Right renal cortex interstitium (tissue), 3 donors: ENCODE measurements at regions not wholly inside any gene's neighbourhood (a gene's known extent, or its start where the extent isn't known, plus 50 kb on each side); places are given as distances from the start of the nearest gene placed in this dataset.

Experiments used
- DNase-seq, 3 donors: peaks; one replicate each; pipeline ENCODE4 v3.0.0-alpha.2; 2013; ENCODE audit warnings: low read depth in 3 of 3, low spot score in 2 of 3

DNA sequence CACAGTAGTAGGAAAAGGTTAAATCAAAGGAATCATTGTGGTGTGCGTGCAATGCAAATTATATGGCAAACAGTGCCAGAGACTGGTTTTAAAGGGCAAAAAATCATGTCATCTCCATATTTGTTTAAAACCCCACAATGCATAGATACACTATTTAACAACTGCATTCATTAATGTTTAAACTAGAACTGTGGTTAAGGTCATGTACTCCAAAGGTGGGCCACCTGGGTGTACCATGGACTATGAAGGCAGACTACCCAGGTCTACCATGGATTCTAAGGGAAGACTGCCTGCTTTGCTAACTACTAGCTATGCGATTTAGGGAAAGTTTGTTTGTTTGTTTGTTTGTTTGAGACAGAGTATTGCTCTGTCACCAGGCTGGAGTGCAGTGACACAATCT lies 356.3 kb downstream of the ZEB2 start:
- no peak for DNase-seq

DNA sequence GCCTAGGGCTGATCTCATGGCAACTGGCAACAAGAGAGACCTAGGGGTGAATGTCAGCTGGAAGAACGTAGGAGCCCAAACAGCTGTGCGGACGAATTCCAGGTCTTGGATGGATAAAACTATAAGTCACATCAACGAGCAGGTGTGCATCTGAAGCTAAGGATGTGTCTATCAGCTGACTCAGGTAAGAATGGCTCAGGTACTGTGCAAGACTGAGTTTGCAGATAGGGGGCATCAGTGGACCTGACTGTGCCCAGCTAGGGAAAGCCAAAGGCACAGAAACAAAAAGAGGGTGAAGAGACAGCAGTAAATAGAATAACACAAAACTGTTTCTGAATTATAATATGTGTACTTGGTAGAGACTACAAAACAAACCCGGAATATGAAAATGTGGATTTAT lies 357.3 kb downstream of the ZEB2 start:
- no peak for DNase-seq

DNA sequence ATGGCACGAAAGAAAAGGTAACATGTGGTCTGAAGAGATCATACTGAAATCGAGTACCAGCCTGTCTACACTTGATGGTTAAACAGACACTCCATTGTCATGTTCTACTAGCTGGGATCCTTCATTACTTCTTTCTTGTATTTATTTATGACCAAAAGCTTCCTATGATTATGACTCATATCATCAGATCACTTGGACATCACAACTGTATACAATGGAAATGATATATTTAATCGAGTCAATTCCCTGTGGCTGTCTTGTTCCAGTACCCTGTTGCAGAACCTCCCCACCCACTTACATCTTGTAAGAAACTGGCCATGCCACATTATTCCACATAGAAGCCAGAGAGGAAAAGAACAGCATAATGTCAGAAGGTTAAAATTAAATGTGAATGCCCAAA lies 358.9 kb downstream of the ZEB2 start:
- DNase-seq = no peak

DNA sequence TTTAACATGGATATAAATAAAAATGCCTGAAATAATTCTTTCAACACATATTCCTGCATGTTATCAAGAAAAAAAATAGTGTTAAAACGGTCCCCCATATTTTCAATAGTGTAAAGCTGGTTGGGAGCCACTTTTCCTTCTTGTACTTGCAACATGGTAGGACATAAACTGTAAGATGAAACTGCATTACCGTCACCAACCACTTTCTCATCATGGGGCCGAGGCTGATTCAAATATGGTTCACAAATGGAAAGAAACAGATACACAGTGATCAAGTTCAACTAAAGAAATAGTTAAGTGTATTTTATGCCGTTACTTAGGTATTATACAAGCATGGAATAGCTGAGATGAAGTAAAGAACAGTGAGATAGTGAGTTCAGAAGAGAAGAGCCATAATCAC lies 360.7 kb downstream of the ZEB2 start:
- no peak for DNase-seq

DNA sequence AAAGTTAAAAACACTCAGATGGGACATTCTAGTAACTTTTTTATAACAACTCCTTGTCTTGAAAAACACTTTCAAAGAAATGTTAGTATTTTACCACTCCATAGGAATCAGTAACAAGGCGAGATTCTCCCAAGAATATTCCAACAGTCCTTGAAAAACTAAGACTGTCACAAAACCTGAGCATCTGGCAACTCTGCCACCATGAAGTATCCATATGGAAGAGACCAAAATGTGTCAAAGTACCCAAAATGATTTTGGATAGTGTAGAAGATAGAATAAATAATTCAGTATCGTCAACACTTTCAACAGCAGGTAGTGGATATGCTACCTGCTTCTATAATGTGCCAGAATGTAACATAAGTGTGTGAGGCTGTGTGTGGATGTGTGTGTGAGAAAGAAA lies 361.8 kb downstream of the ZEB2 start:
- no peak for DNase-seq

DNA sequence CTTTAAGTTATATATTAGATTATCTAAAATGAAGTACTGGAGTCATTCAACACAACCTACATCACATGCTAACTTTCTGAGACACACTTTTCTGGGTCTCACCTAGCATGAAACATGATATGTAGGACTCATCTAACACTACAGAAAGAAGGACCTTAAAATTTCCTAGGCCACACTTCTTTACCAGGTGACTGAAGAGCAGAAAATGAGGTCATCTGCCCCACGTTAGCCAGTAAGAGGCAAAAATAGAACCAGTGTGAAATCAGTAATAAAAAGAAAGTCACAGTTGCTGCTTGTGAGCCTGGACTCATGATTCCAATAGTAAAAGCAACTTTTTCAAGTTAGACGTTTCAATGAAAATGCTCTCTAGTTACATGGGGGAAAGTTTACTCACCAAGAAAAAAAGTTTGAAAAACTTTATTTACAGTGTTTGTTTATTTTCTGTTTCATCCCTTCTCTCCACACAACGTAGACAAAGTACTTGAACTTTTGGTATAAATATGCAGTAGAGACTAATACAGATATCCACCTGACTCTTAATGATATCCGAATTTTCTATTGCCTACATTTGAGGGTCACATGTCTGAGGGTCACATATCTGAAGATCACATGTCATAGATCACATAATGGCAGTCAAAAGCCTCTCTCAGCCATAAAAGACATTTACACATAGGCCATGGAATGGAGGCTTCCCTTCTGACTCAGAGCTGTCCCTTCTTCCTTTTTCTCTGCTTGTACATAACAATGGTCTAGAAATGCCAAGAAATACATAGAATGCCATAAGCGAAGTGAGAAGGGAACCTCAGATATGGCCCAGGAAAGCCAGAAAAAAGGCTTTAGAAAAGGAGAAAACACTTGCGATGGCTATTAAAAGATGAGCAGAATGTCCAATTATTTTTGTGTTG lies 362.9 kb downstream of the ZEB2 start:
- DNase-seq = no peak

DNA sequence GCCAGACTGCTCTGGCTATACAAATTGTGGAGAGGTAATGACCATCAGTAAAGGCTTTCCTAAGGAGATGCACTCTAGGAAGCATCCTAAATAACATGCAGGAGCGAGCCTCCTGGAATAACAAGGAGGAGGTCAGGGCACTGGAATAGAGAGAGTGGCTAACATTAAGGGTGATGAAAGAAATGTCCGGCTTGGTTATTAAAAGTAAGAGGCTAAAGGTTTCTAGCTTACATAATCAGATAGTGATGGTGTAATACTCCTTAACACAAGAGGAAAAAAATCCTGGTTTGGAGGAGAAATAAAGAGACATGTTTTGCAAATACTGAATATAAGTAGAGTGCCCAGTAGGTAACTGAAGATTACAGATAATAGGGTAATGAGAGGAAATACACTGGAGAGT lies 365.7 kb downstream of the ZEB2 start:
- DNase-seq = no peak

DNA sequence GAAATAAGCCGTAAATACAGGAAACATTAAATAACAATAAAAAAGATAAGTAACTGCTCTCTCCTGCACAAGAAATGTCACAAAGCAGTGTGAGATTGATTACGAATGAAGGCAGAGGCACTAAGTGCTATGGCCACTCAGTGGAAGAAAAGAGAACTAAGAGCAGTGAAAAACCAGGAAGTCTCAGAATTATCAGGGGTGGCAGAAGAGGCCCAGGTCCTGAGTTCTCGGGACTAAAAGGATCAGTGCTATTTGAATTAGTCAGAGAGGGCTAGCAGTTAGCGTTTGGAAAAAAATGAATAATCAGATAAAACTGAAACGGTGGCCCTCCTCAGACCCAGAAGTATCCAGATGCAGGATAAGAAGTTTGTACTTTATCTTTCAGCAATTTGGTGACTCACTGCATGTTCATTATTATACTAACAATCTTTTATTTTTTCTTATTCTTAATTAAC lies 367.1 kb downstream of the ZEB2 start:
- DNase-seq = no peak

DNA sequence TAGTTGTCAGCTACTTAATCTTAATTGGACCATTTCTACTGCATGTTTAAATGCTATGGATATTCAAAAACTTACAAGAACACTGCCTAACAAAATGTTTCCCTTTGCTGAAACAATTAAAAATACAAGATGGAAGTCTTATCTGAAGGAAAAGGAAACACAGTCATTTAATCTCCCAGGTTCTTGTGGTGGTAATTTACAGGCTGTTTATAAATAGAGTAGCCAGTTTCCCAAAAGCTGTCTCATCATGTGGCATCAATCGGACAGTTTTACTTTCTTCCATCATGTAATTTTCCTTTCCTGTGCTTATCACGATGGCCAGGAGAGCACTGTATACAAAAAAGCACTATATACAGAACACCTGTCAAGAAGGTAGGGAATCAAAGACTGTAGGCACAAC lies 368.1 kb downstream of the ZEB2 start:
- DNase-seq = no peak

DNA sequence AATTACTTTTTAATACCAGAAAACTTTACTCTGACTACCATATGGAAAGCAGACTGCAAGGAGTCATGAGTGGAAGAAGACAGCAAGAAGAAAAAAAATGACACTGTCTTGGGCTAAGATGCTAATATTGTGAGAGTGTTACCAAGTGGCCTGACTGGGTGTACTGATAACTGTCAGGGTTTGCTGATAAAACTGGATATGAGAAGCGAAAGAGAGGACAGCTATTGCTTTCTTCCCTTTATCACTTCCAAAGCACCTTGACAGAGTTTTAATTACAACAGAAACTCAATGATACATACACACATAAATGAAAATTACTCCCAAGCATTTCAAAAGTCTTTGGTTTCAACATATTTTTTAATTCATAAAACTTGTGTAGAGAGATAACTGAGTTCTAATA lies 368.5 kb downstream of the ZEB2 start:
- no peak for DNase-seq

DNA sequence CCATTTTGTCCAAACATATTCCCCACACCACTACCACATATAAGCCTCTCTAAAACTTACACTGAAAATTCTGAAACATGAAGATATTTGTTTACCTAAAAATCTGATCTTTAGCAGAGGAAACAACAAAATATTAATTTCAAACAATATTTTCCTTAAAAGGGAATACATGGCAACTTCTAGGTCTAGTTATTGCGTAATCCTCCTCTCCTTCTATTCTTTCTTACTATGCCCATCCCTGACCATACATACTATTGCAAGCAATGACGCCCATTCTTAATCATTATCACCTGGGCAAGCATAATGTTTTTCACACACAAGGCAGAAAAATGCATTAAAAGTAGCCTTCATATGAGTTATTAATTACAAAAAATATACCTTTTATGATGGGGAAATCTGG lies 372.6 kb downstream of the ZEB2 start:
- DNase-seq = no peak

DNA sequence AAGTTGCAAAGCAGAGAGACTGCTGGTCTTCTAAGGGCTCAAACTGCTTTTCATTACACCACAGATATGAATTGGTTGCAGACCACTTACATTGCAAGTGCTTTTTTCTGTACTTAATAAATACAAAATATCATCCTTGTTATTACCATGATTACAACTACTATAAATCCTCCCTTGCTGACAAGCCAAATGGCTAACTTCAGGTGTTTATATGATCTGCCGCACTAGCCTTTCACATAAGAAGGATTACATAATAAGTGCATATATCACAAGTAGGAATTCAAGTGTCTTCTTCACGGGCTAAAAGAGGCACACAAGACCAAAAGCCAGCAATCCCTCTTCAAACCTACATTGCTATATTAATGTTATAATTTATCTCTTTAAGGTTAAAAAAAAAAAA lies 373.0 kb downstream of the ZEB2 start:
- no peak for DNase-seq

DNA sequence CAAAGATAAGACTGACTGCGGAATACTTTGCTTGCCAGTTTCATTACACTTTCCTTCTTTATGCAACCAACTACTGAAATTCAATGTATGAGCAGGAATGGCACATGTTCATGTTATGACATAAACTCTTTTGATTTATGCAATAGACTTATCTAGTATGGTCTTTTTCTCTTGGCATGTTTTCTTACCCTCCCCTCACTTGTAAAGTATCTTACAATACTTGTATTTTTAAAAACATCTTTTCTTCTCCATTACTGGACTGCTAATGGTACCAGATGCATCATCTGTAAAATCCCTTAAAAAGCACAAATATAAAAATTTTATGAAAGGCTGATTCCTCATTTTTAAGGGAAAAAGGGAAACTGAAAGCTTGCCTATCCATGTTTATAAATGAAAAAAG lies 373.8 kb downstream of the ZEB2 start:
- DNase-seq = no peak

DNA sequence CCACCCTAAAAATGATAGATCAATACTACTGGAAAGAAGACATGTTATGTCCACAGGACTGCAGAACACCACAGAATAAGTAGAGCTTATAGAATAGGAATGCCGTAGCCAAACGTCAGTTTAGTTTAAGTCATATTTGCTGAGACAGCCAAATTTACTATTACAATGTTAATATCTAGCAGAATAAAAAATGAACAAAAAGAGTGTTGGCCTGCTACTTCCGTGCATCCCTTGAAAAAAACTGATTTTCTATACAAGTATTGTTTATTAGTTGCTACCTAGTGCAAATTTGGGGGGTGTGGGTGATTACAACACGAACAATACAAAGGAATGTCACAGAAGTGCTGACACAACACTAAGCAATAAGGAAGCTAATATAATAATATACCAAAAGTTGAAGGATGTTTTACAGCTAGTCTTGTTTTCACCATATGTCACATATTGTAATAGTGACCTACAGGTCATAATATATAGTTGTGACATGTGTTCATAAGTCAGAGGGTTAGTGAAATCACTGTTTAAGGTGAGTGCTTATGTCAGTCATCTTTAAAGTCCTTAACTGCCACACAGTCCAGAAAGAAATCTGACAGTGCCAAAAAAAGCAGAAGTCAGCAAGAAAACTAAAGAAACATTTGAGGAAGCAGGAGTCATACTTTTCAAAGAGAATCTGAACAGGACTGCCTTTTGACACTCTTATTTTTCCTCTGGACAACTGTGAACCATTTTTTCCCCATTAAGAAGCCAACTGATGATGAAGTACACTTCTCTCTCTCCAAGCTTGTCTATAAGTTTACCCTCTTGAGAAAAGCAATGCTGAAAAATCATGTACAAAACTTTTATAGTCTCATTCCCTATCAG lies 376.4 kb downstream of the ZEB2 start:
- no peak for DNase-seq

DNA sequence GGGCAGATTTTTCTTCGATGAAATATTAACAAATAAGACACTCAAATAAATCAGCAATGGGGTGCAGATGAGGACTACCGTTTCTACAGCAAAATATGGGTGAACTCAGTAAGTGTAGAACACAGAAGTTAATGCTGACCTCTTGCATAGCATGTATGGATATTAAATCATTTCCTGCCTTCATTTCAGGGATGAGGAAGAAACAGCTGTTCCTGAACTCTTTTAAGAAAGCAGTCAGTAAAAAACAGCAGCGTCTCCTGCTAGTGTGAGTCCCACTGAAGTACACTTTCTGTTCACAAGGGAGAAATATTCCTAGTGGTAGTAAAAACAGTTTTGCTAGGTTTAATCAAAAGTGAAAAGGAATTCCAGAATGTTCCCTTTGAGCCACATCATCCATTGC lies 379.0 kb downstream of the ZEB2 start:
- peak in 1 of 3 donors; percentile 16 for DNase-seq

DNA sequence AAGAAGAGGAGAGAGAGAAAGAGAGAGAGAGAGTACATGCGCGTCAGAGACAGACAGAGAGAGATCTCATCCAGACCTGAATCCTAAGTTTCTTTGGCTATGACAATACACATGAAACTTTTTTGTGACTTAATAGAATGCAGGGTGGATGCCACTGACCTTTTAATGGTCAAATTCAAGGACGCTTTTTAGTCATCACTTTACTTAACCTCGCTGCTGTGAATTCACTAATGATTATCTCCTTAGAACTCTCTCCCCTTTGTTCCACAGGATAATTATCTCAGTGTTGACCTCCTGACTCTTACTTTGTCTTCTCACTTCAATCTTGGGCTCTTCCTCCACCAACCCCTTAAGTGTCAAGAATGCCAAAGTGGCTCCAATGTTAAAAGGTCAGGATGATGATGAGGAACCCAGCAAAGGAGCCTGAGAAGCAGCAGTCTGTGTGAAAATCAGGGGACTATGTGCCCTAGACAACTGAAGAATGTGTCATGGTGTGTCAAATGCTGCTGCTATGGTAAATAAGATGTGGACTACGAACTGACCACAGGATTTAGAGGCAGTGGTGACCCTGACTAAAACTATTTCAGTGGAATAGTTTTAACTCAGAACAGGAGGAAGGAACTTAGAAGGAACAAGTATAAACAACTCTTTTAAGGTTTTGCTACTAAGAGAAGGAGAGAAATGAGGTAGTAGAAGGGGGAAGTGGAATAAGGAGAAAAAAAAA lies 382.1 kb downstream of the ZEB2 start:
- DNase-seq = no peak

DNA sequence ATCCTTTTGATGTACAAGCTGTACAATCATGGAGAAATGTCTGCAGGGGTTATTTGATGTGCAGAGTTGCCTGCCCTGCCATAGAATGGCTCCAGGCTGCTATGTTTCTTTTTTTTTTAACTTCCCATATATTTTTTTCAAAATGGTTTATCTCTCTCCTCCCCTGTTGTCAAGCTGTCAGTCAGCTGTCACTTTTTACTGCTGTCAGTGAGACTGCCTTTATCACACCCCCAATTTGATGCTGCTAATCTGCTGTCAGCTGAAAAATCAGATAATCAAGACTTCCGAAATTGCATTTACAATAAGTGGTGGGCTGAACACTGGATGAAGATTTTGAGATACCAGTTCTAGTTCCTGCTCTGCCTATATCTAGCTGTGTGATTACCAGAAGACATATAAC lies 382.6 kb downstream of the ZEB2 start:
- no peak for DNase-seq

DNA sequence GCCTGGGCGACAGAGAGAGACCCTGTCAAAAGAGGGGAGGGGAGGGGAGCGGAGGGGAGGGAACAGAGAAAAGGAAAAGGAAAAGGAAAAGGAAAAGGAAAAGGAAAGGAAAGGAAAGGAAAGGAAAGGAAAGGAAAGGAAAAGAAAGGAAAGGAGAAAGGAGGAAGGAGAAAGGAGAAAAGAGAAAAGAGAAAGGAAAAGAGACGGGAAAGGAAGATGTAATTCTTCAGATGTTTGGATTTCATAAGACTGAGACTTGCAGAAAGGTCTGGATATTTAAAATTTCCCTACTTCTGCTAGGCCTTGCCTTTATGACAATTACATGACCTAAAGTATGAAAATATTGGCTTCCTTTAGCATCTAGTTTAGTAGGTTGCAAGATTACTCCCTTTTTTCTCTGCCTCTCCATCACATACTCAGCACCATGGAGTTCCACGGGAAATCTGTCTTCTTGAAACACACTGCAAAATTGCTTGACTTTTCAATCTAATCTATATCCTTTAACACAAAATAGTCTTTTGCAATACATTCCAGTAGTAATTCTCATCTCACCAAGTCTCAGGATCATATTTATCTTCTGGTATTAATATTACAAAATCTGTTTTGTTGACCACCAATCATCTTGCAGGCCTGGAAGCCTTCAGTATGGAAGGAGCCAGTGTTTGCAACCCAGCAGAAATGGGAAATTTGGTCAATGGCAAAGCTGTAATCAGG lies 383.5 kb downstream of the ZEB2 start:
- DNase-seq = no peak

DNA sequence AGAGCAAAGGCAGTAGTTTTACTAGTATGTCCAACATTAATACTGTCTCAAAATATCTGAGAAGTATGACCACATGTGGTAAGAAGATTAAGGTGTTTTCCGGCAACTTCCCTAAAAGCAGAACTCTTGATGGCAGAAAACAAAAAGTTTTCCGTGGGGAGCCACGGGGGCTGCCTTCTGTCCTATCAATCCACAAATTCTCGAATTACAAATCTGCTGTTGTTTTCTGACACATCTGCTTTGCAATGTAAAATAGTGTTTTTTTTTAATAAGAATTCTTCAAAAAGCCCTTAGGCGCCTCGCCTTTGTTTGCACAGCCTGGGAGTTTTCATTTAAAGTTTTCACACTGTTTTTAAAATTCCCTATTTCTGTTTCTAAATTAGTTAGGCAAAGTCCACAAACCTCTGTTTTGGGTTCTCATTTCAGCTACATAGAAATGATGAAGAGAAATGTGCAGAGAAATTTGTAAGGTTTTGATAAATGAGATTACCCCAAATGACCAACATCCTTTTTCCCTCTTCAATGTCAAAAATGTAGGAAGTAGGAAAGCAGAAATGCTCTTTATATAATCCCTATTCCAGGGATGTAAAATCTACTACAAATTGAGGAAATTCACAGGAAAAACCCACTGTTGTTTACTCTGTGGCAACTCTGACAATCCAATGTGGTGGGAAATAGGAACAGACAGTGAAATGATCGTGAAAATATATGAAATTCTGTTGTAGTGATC lies 385.8 kb downstream of the ZEB2 start:
- DNase-seq = no peak

DNA sequence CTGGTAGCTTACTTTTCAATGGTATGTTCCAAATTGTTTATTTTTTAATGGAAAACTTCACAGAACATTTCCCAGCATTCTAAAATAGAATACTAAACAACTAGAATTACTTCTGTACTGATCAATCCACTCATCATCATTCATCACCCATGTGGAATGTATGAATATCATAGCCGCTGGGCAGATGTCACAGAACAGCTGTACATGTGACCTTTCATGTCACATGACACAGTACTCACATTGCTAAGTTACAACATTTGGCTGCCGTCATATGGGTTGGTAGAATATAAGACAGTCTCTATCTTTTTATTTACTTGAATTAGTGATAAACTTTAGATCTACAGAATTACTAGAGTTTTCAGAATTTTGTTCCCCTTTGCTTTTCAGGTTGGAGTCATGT lies 387.6 kb downstream of the ZEB2 start:
- DNase-seq = no peak
